ENCODE measurements at regions not wholly inside any gene's neighbourhood (a gene's known extent, or its start where the extent isn't known, plus 50 kb on each side); places are given as distances from the start of the nearest gene placed in this dataset.

DNA sequence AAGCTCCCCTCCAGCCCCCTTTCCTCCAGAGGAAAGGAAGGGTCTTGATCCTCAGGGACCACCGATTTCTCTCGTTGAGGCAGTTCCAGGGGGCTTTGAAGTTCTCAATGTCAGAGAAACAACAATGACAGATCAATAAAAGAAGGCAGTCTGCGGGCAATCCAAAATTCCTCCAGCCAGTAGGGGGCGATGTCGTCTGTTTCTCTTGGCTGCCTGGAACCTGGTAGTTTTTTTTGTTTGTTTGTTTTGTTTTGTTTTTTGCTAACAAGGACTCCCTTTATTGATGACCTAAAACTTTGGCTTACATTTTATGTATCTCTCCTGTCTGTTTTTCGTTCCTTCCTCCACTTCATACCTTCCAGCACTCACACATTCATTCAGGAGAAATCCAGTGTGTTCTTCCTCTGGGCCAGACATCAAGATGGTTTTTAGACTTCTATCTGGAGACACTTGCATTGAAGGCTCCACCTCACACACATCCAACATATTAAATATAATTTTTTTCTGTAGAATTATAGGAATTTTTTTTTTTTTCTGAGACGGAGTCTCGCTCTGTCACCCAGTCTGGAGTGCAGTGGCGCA is 276.6 kb downstream of the RPLP1 start:
- DNase-seq (ENCODE audit: insufficient read length, low spot score) (peak; percentile 28), FAIRE-seq (no peak)
- TF ChIP-seq, protein P1, sequence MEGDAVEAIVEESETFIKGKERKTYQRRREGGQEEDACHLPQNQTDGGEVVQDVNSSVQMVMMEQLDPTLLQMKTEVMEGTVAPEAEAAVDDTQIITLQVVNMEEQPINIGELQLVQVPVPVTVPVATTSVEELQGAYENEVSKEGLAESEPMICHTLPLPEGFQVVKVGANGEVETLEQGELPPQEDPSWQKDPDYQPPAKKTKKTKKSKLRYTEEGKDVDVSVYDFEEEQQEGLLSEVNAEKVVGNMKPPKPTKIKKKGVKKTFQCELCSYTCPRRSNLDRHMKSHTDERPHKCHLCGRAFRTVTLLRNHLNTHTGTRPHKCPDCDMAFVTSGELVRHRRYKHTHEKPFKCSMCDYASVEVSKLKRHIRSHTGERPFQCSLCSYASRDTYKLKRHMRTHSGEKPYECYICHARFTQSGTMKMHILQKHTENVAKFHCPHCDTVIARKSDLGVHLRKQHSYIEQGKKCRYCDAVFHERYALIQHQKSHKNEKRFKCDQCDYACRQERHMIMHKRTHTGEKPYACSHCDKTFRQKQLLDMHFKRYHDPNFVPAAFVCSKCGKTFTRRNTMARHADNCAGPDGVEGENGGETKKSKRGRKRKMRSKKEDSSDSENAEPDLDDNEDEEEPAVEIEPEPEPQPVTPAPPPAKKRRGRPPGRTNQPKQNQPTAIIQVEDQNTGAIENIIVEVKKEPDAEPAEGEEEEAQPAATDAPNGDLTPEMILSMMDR (IDR thresholded peaks at IDR 0.05; ENCODE audit: insufficient read depth, missing control alignments): peak; percentile 69

DNA sequence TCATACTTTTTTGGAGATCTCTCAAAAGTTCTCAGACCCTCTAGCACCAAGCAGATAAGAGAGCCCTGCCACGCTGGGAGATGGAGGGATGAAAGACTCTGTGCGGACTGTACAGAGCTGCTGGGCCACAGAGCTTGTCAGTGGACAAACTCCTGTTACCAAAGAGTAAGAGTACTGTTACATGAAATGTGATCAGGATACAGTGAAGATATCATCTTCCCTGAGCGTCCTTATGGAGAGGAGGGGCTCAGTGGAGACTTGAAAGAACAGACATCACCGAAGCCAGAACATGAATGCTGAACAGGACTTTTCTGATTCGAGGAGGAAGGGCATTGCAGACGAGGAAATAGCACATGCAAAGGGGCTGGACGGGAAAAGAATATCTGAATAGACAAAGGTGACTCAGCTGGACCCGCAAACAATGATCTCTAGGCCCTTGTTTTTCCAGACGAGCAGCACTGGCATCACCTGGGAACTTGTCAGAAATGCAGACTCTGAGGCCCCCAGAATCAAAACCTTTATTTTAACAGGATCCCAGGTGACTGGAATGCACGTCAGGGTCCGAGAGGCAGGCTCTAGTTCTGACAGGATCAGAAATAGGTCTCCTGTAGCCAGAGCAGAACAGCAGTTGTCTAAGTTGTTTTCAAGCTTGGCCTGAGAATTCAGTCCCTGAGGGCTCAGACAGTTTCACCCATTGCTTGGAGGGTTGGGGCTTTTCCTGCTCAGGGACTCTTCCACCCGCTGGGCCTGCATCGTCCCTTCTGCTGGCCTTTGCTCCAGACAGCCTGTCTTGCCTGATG is 277.9 kb downstream of the RPLP1 start:
- FAIRE-seq: no peak
- TF ChIP-seq, protein P1 (IDR thresholded peaks at IDR 0.05; ENCODE audit: insufficient read depth, missing control alignments): no peak
- no peak for DNase-seq (ENCODE audit: insufficient read length, low spot score)

DNA sequence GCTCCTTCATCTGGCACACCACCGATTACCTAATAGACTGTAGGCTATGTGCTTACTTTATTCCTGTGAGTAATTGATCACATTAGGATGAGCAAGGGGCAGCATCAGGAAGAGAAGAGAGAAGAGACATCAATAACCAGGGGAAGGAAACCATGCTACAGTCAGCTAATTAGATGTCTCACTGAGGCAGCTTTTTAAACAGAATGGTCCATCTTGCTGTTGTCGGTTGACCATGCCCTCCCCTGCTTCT is 278.4 kb downstream of the RPLP1 start:
- FAIRE-seq (no peak), DNase-seq (ENCODE audit: insufficient read length, low spot score) (no peak)
- TF ChIP-seq, protein P1 (IDR thresholded peaks at IDR 0.05; ENCODE audit: insufficient read depth, missing control alignments): no peak

DNA sequence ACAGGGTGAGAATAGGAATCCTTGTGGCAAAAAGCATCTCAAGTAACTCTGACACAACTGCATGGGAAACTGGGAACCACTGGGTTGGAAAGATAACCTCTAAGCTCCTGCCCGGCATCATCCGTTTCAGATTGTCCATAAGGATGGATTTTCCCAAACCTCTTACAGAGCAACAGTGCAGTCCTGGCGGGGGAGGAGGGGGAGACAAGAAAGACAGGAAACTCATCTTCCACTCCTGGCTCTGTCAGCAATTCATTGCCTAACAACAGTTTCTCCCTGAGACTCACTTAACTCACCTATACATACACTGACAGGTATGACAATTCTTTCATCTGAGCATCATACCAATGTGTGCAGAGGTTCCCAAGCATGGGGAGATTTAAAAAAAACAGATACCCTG is 279.0 kb downstream of the RPLP1 start:
- DNase-seq (ENCODE audit: insufficient read length, low spot score) (no peak), FAIRE-seq (no peak)
- TF ChIP-seq, protein P1 (IDR thresholded peaks at IDR 0.05; ENCODE audit: insufficient read depth, missing control alignments): no peak

DNA sequence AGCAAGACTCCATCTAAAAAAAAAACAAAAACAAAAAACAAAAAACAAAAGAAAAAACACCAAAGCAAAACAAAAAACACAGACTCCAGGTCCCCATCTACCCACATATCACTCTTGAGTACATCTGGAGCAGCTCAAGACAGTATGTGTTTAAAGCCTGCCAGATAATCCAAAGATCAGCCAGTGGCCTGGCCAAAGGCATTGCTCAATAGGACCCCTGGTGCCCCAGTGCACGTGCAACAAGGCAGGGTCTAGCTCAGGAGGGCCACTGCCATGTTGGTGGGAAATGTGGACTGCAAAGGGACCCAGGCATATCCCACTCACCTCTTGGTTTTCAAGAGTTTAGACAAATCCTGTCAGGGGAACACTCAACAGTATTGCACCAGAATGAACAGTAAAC is 279.5 kb downstream of the RPLP1 start:
- FAIRE-seq: no peak
- TF ChIP-seq, protein P1 (IDR thresholded peaks at IDR 0.05; ENCODE audit: insufficient read depth, missing control alignments): no peak
- no peak for DNase-seq (ENCODE audit: insufficient read length, low spot score)

DNA sequence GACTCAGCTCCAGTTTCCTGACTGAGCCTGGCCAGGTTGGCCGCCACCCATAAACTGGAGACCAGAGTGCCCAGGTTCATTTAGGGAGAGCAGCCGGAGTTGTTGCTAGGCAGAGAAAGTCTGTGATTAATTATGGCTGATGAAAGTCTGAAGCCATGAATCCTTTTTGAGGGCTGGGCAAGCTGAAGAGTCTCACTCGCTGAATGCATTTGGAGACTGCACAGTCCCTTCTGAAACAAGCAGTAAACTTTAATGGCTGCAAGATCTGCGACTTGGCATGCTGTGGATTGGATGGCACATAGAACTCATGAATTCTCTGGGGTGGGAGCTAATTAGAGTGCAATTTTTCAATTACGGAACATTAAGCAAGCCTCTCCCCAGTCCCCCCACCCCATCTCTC is 282.1 kb downstream of the RPLP1 start:
- no peak for FAIRE-seq
- DNase-seq (ENCODE audit: insufficient read length, low spot score): no peak
- TF ChIP-seq, protein P1 (IDR thresholded peaks at IDR 0.05; ENCODE audit: insufficient read depth, missing control alignments): no peak

DNA sequence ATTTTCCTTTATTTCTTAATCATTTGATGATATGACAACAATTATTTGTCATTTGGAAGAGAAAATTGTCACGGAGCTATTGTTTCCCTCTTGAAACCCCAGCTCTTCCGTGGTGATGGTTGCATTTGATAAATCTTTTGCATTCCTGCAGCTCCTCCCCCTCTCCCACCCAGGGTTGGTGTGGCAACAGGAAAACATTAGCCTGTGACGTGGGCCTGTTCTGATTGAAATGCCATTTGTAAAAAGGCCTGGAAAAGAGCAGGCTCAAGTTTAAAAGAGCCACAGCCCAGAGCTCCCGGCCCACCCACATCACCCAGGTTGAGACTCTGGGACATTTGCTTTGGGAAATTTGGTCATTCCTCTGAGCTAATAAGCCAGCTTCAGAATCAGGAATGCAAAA is 282.5 kb downstream of the RPLP1 start:
- TF ChIP-seq, protein P1 (IDR thresholded peaks at IDR 0.05; ENCODE audit: insufficient read depth, missing control alignments): no peak
- FAIRE-seq: no peak
- DNase-seq (ENCODE audit: insufficient read length, low spot score): no peak

Data from D721Med (cell line).